Spleen (tissue), 7 donors: ENCODE measurements at regions not wholly inside any gene's neighbourhood (a gene's known extent, or its start where the extent isn't known, plus 50 kb on each side); places are given as distances from the start of the nearest gene placed in this dataset.

ENCODE experiments used
- CTCF ChIP-seq, 11 experiments: fragments of 200-600 bp in 7 of 11; fragments of 450-650 bp in 4 of 11; sonication (generic) in 4 of 11; IDR thresholded peaks in 8 of 11; conservative IDR thresholded peaks in 3 of 11; 1 replicate in 7 of 11; 2 replicates in 4 of 11; pipeline versions ENCODE4 v1.4.0 to v1.8.0; 2016 to 2021; ENCODE audit warnings: antibody characterized with exemption in 11 of 11, inconsistent platforms in 4 of 11, mild to moderate bottlenecking in 1 of 11
- POLR2A ChIP-seq, 3 donors: fragments of 450-650 bp; IDR thresholded peaks; one replicate each; pipeline ENCODE4 v1.5.1; 2017; ENCODE audit warnings: antibody characterized with exemption in 3 of 3, mild to moderate bottlenecking in 1 of 3
- donor health status: DM: no; HTN: no; CAD: no; lungs with moderate emphysema.
- donor health status: DM: no; HTN: no; CAD: no.
- donor health status: DM: no; HTN: no; CAD: no.

GRCh38 chr7:94060752-94061151 is 56.6 kb upstream of the BET1 start:
- TF ChIP-seq CTCF (IDR thresholded peaks at IDR 0.05 in 8 of 11, conservative IDR thresholded peaks at IDR 0.05 in 3 of 11) (no peak), POLR2A (IDR thresholded peaks at IDR 0.05) (no peak)
